ENCODE measurements at regions not wholly inside any gene's neighbourhood (a gene's known extent, or its start where the extent isn't known, plus 50 kb on each side); places are given as distances from the start of the nearest gene placed in this dataset.

DNA sequence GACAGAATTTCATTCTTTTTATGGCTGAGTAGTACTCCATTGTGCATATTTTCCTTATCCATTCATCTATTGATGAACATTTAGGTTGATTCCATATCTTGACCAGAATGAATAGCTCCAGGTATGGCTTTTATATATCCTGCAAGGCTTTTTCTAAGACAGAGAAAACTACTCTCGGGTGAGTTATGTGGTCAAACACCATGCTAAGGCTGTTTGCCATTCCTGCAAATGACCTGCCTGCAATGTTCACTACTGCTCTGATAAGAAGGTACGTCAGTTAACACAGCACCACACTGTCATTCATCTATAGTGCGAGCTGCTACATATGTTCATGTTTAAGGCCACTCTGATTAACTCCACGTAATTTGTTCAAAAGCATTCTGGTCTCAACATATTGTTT lies 256.8 kb upstream of the RGMB start:
- TF ChIP-seq, protein P1, sequence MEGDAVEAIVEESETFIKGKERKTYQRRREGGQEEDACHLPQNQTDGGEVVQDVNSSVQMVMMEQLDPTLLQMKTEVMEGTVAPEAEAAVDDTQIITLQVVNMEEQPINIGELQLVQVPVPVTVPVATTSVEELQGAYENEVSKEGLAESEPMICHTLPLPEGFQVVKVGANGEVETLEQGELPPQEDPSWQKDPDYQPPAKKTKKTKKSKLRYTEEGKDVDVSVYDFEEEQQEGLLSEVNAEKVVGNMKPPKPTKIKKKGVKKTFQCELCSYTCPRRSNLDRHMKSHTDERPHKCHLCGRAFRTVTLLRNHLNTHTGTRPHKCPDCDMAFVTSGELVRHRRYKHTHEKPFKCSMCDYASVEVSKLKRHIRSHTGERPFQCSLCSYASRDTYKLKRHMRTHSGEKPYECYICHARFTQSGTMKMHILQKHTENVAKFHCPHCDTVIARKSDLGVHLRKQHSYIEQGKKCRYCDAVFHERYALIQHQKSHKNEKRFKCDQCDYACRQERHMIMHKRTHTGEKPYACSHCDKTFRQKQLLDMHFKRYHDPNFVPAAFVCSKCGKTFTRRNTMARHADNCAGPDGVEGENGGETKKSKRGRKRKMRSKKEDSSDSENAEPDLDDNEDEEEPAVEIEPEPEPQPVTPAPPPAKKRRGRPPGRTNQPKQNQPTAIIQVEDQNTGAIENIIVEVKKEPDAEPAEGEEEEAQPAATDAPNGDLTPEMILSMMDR (IDR thresholded peaks at IDR 0.05; ENCODE audit: poor library complexity), result no peak
- TF ChIP-seq EZH2phosphoT487 (IDR thresholded peaks at IDR 0.05; ENCODE audit: low read depth, severe bottlenecking, unreplicated experiment), result no peak
